GM13976 (cell line): ENCODE measurements at regions not wholly inside any gene's neighbourhood (a gene's known extent, or its start where the extent isn't known, plus 50 kb on each side); places are given as distances from the start of the nearest gene placed in this dataset.

Source experiments
- DNase-seq: peaks from one replicate; pipeline ENCODE4 v3.0.0; 2012; ENCODE audit warnings: low spot score
- in situ Hi-C: fragments of 300-500 bp; cut with MboI; formaldehyde crosslinking; loops from one replicate; pipeline ENCODE4 v1.12.0; 2022; ENCODE audit warnings: low sequenced_read_pairs, mixed read lengths, inconsistent platforms; ENCODE audit not compliant: unreplicated experiment
- TF ChIP-seq, protein P1 (sequence below): IDR thresholded peaks from 2 replicates; pipeline ENCODE4 v1.5.1; 2012; ENCODE audit warnings: borderline replicate concordance, mild to moderate bottlenecking; ENCODE audit not compliant: insufficient read depth; ENCODE audit errors: extremely low read depth, missing control alignments, control extremely low read depth

DNA sequence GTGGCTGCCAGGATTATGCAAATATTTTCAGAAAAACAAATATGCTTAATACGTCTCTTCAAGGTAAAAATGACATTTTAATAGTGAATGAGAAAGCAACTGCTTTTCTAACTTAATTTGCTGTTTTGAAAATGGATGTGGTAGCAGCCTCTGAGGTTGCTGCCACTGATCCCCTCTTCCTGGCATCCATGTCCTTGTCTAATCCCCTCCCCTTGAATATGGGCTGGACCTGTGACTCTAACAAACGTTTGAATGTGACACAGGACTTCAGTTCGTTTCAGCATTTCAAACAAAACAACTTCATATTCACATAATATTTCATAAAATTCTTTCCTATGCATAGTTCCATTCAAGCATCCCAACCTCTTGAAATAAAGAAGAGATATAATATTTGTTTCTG is 64.2 kb upstream of the SLC38A2 start:
- DNase-seq: no peak
- in situ Hi-C loops: no loop called here
- TF ChIP-seq, protein P1, sequence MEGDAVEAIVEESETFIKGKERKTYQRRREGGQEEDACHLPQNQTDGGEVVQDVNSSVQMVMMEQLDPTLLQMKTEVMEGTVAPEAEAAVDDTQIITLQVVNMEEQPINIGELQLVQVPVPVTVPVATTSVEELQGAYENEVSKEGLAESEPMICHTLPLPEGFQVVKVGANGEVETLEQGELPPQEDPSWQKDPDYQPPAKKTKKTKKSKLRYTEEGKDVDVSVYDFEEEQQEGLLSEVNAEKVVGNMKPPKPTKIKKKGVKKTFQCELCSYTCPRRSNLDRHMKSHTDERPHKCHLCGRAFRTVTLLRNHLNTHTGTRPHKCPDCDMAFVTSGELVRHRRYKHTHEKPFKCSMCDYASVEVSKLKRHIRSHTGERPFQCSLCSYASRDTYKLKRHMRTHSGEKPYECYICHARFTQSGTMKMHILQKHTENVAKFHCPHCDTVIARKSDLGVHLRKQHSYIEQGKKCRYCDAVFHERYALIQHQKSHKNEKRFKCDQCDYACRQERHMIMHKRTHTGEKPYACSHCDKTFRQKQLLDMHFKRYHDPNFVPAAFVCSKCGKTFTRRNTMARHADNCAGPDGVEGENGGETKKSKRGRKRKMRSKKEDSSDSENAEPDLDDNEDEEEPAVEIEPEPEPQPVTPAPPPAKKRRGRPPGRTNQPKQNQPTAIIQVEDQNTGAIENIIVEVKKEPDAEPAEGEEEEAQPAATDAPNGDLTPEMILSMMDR: no peak

DNA sequence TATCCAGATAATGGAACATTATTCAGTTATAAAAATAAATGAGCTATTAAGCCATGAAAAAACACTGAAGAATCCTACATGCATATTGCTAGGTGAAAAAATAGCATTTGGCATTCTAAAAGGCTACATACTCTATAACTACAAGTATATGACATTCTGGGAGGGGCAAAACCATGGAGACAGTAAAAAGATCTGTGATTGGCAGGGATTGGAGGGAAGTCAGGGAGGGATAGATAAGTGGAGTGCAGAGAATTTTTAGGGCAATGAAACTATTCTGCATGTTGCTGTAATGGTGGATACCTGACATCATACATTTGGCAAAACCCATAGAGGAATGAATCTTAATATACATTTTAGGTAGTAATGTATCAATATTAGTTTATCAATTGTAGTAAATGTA is 63.1 kb upstream of the SLC38A2 start:
- in situ Hi-C loops: no loop called here
- TF ChIP-seq, protein P1: no peak
- no peak for DNase-seq

DNA sequence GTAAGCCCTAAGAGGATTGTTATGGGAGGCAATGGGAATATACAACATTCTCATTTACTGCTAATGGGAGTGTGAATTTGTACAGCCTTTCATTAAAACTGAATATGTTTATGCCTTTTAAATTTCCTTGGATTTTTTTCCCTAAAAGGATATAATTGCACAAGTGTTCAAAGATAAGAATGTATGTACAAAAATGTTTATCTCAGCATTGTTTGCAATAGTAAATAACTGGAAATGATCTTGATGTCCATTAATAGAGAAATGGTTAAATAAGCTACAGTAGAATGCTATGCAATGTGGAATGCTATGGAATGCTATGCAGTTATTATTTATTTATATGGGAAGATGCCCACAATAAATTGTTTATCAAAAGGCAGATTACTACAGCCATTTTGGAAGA is 62.5 kb upstream of the SLC38A2 start:
- in situ Hi-C loops: no loop called here
- no peak for DNase-seq
- TF ChIP-seq, protein P1: no peak

DNA sequence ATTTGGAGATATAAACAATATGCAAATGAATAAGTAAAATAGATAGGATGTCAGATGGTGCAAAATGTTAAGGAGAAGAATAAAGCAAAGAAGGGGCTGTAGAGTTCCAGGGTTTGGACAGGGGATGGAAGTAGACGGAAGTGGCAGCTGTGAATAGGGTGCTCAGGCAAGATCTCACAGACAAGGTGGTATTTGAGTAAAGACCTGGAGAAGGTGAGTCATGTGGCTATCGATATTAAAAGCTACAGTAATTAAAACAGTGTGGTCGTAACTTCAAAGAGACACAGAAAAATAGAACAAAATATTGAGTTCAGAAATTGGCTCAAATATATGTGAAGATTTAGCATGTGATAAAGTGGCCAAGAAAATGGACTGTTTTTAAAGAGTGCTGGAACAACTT is 61.3 kb upstream of the SLC38A2 start:
- TF ChIP-seq, protein P1: no peak
- in situ Hi-C loops: no loop called here
- no peak for DNase-seq

DNA sequence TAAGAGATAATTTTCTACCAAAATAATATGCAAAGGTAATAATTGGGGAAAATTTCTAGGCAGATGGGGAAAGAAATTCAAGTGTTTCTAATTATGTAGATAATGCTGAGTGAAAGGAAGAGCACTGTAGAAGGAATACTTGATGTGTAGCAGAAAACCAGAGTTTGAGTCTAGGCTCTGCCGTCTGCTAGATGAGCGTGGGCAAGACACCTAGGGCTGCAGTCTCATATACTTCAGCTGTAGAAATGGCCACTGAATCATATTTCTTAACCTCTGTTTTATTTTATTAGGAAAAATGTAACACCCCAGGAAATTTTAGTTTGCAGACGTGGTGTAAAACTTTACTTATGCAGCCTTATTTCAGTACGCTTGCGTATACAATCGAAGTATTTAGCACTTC is 59.8 kb upstream of the SLC38A2 start:
- DNase-seq: no peak
- TF ChIP-seq, protein P1: no peak
- in situ Hi-C loops: no loop called here

DNA sequence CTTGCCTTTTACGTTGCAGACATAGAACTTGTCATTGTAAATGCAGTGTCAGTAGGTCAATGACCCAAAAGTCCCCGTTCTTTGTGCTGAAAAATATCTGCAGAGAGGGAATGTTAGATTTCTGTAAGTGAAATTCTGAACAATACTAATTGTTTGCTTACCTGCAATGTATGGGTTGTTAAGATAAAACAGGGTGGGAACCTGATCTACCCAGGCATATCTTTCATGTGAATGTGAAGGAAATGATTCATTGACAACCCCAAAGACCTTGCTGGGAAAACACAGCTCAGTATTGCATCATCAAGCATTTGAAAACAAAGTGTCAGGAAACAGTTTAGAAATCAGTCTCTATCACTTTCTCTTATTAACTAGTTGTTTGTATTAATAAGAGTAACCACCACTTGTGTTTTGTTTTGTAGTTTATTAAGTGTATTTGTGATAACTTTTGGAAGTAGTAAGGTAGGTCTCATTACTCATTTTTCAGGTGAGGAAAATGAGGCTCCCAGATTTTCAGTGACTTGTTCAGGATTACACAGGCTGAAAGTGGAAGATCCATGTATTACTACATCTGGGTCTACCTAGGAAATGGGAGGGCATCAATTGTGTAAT is 57.9 kb upstream of the SLC38A2 start:
- TF ChIP-seq, protein P1: no peak
- in situ Hi-C loops: no loop called here
- peak; percentile 37 for DNase-seq
